Brain microvascular endothelial cell (primary cell): ENCODE measurements at regions not wholly inside any gene's neighbourhood (a gene's known extent, or its start where the extent isn't known, plus 50 kb on each side); places are given as distances from the start of the nearest gene placed in this dataset.

Source experiments
- DNase-seq: peaks from one replicate; pipeline ENCODE4 v3.0.0-alpha.2; 2020
- H3K27ac ChIP-seq: fragments of 250-450 bp; sonication (Bioruptor Pico); 2 replicates; pipeline ENCODE4 v1.5.1; 2020; ENCODE audit warnings: mild to moderate bottlenecking, moderate library complexity
- H3K27me3 ChIP-seq: fragments of 250-450 bp; sonication (Bioruptor Pico); replicated peaks from 2 replicates; pipeline ENCODE4 v1.5.1; 2020; ENCODE audit warnings: mild to moderate bottlenecking
- H3K36me3 ChIP-seq: fragments of 250-450 bp; sonication (Bioruptor Pico); replicated peaks from 2 replicates; pipeline ENCODE4 v1.5.1; 2020; ENCODE audit warnings: mild to moderate bottlenecking
- H3K4me3 ChIP-seq: 2 replicates; pipeline ENCODE4 v1.5.1; 2011; ENCODE audit warnings: low read depth, mild to moderate bottlenecking, control low read depth, low read length, moderate library complexity
- CTCF ChIP-seq: IDR thresholded peaks from 2 replicates; pipeline ENCODE4 v1.5.1; 2011; ENCODE audit warnings: low read depth, mild to moderate bottlenecking, moderate library complexity, low read length, control low read depth, inconsistent platforms; ENCODE audit errors: missing control alignments
- in situ Hi-C: cut with HindIII; loops from 2 replicates; pipeline ENCODE4 v1.10.0; 2017; ENCODE audit warnings: low sequenced_read_pairs, low pct_ligation_motif_present

DNA sequence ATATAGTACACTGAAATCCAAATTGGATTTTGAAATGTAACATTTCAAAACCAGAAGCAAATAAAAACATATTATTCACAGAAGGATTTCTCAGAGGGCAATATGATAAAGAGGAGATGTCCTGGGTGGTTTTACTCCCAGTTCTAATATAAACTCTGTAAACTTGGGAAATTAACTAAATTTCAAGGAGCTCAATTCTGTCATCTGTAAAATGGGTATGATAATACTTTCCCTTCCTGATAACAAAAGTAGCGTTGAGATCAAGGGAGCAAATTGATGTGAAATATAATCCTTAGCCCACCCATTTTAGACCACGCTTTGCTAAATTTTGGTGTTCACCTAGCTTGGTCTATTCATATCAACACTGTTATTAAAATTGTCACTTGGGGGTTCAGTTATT, 192.5 kb upstream of the BTG1 start:
- DNase-seq = no peak
- in situ Hi-C loops = no loop called here
- Histone ChIP-seq H3K27me3 (no peaks in the 10 kb centered on the region), H3K4me3 (no peak overlapping the region), H3K27ac (no peak overlapping the region), H3K36me3 (no peaks in the 10 kb centered on the region)
- TF ChIP-seq CTCF = no peak

DNA sequence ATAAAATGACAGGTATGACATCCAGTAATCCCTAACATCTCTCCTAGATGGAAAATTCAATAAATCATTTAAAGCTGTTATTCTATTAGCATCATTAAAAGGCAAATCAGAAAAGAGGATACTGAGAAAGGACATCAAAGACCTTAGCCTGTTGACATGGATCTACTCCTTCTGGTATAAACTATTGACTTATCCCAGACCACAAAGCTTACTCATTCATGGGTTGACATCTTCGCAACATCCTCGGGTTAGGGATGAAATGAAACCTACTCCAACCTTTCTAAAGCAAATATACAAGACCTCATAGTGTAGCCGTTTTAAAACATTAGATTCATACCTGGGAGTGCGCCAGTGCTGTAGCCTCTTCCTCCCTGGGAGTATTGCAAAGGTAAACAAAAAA, 191.5 kb upstream of the BTG1 start:
- Histone ChIP-seq H3K27ac (no peak overlapping the region), H3K36me3 (no peaks in the 10 kb centered on the region), H3K4me3 (no peak overlapping the region), H3K27me3 (no peaks in the 10 kb centered on the region)
- no peak for TF ChIP-seq CTCF
- no peak for DNase-seq
- in situ Hi-C loops = no loop called here

GRCh38 chr12:92336641-92337040, 191.0 kb upstream of the BTG1 start:
- no peak for TF ChIP-seq CTCF
- H3K27ac ChIP-seq = no peak overlapping the region
- in situ Hi-C loops = no loop called here
- no peaks in the 10 kb centered on the region for H3K36me3 ChIP-seq
- DNase-seq = no peak
- H3K4me3 ChIP-seq = no peak overlapping the region
- H3K27me3 ChIP-seq = no peaks in the 10 kb centered on the region

- H3K27ac ChIP-seq = no peak overlapping the region
- no peak for DNase-seq
- no peaks in the 10 kb centered on the region for H3K27me3 ChIP-seq
- no peaks in the 10 kb centered on the region for H3K36me3 ChIP-seq
- in situ Hi-C loops = no loop called here
- TF ChIP-seq CTCF = no peak
- H3K4me3 ChIP-seq = no peak overlapping the region
These were observed 190.2 kb upstream of the BTG1 start for GRCh38 chr12:92335831-92336230.

- in situ Hi-C loops = no loop called here
- no peak for TF ChIP-seq CTCF
- H3K27ac ChIP-seq = no peak overlapping the region
- H3K27me3 ChIP-seq = no peaks in the 10 kb centered on the region
- no peak overlapping the region for H3K4me3 ChIP-seq
- no peaks in the 10 kb centered on the region for H3K36me3 ChIP-seq
- no peak for DNase-seq
These were observed 188.9 kb upstream of the BTG1 start for GRCh38 chr12:92334552-92334951.

DNA sequence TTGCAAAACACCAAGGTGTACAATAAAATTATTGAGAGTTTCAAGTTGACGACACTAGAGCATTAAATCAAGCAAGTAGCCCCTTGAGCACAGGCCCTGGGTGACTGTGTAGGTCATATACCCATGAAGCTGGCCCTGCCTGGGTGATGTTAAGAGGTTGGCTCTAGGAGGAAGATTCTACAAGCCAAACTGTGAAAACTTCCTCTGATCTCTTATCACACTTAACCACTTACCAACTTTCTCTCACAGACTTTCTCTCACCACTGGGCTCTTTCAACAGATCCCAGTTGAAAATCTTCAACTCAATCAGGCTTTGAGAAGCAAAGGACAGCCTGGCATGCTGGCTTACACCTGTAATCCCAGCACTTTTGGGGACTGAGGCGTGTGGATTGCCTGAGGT, 186.9 kb upstream of the BTG1 start:
- H3K36me3 ChIP-seq = no peaks in the 10 kb centered on the region
- in situ Hi-C loops = no loop called here
- H3K27me3 ChIP-seq = no peaks in the 10 kb centered on the region
- no peak overlapping the region for H3K27ac ChIP-seq
- DNase-seq = no peak
- no peak for TF ChIP-seq CTCF
- H3K4me3 ChIP-seq = no peak overlapping the region
